Embryonic facial prominence (tissue), 1 donor: ENCODE measurements at regions not wholly inside any gene's neighbourhood (a gene's known extent, or its start where the extent isn't known, plus 50 kb on each side); places are given as distances from the start of the nearest gene placed in this dataset.

ENCODE experiments used
- DNase-seq: peaks from one replicate; pipeline ENCODE4 v3.0.0-alpha.2; 2016; ENCODE audit errors: extremely low spot score

GRCh38 chr10:131650771-131651673, 249.8 kb upstream of the PPP2R2D start:
- no peak for DNase-seq

- no peak for DNase-seq
Observed at GRCh38 chr10:131651674-131652437, 249.0 kb upstream of the PPP2R2D start.

GRCh38 chr10:131652438-131653139, 248.2 kb upstream of the PPP2R2D start:
- DNase-seq: no peak

GRCh38 chr10:131653140-131653539, 247.7 kb upstream of the PPP2R2D start:
- no peak for DNase-seq

GRCh38 chr10:131653554-131654470, 247.0 kb upstream of the PPP2R2D start:
- DNase-seq: no peak

GRCh38 chr10:131654471-131655087, 246.2 kb upstream of the PPP2R2D start:
- DNase-seq: no peak

- no peak for DNase-seq
Observed at GRCh38 chr10:131655101-131655849, 245.5 kb upstream of the PPP2R2D start.

GRCh38 chr10:131656009-131656408, 244.8 kb upstream of the PPP2R2D start:
- DNase-seq: no peak

- DNase-seq: no peak
Observed at GRCh38 chr10:131656431-131656841, 244.4 kb upstream of the PPP2R2D start.

GRCh38 chr10:131657318-131657984, 243.4 kb upstream of the PPP2R2D start:
- no peak for DNase-seq

- no peak for DNase-seq
Observed at GRCh38 chr10:131657985-131658330, 242.8 kb upstream of the PPP2R2D start.

GRCh38 chr10:131658476-131659110, 242.2 kb upstream of the PPP2R2D start:
- DNase-seq: no peak

- no peak for DNase-seq
Observed at GRCh38 chr10:131660427-131660826, 240.4 kb upstream of the PPP2R2D start.

- DNase-seq: no peak
Observed at GRCh38 chr10:131662851-131663250, 238.0 kb upstream of the PPP2R2D start.

GRCh38 chr10:131663351-131663750, 237.5 kb upstream of the PPP2R2D start:
- no peak for DNase-seq

GRCh38 chr10:131666091-131666490, 234.7 kb upstream of the PPP2R2D start:
- no peak for DNase-seq

- no peak for DNase-seq
Observed at GRCh38 chr10:131667047-131667446, 233.8 kb upstream of the PPP2R2D start.

GRCh38 chr10:131667561-131667960, 233.2 kb upstream of the PPP2R2D start:
- no peak for DNase-seq

GRCh38 chr10:131668903-131669302, 231.9 kb upstream of the PPP2R2D start:
- DNase-seq: no peak
